Ishikawa (cell line): ENCODE measurements at regions not wholly inside any gene's neighbourhood (a gene's known extent, or its start where the extent isn't known, plus 50 kb on each side); places are given as distances from the start of the nearest gene placed in this dataset.

Source experiments
- CEBPB ChIP-seq: IDR thresholded peaks from 2 replicates; pipeline ENCODE4 v1.6.1; 2012
- CREB1 ChIP-seq: IDR thresholded peaks from 2 replicates; pipeline ENCODE4 v1.6.1; 2012; ENCODE audit warnings: low read depth
- EGR1 ChIP-seq: IDR thresholded peaks from 2 replicates; pipeline ENCODE4 v1.6.1; 2012
- EP300 ChIP-seq: IDR thresholded peaks from 2 replicates; pipeline ENCODE4 v1.6.1; 2012; ENCODE audit warnings: borderline replicate concordance
- FOXM1 ChIP-seq: IDR thresholded peaks from 2 replicates; pipeline ENCODE4 v1.6.1; 2012; ENCODE audit warnings: low read depth, borderline replicate concordance
- MAX ChIP-seq: IDR thresholded peaks from 2 replicates; pipeline ENCODE4 v1.6.1; 2012
- NFIC ChIP-seq: IDR thresholded peaks from 2 replicates; pipeline ENCODE4 v1.6.1; 2012
- RAD21 ChIP-seq: IDR thresholded peaks from 2 replicates; pipeline ENCODE4 v1.6.1; 2012; ENCODE audit warnings: low read depth
- REST ChIP-seq: IDR thresholded peaks from 2 replicates; pipeline ENCODE4 v1.6.1; 2012; ENCODE audit warnings: low read depth, mild to moderate bottlenecking
- TAF1 ChIP-seq: IDR thresholded peaks from 2 replicates; pipeline ENCODE4 v1.6.1; 2012; ENCODE audit warnings: low read depth, mild to moderate bottlenecking
- TCF12 ChIP-seq: IDR thresholded peaks from 2 replicates; pipeline ENCODE4 v1.6.1; 2012; ENCODE audit warnings: low read depth
- TEAD4 ChIP-seq: IDR thresholded peaks from 2 replicates; pipeline ENCODE4 v1.6.1; 2012
- YY1 ChIP-seq: IDR thresholded peaks from 2 replicates; pipeline ENCODE4 v1.6.1; 2012; ENCODE audit warnings: low read depth
- ZBTB7A ChIP-seq: IDR thresholded peaks from 2 replicates; pipeline ENCODE4 v1.6.1; 2012; ENCODE audit warnings: low read depth
- TF ChIP-seq, protein P1 (sequence below): IDR thresholded peaks from 2 replicates; pipeline ENCODE4 v1.6.1; 2012

GRCh38 chr4:184313702-184314659 lies 96.3 kb upstream of the ENPP6 start:
- TF ChIP-seq MAX = no peak
- TF ChIP-seq CREB1 = no peak
- TF ChIP-seq RAD21 = no peak
- TF ChIP-seq EP300 = no peak
- no peak for TF ChIP-seq TAF1
- no peak for TF ChIP-seq ZBTB7A
- TF ChIP-seq TEAD4 = no peak
- no peak for TF ChIP-seq REST
- TF ChIP-seq CEBPB = no peak
- TF ChIP-seq EGR1 = no peak
- TF ChIP-seq YY1 = no peak
- TF ChIP-seq, protein P1, sequence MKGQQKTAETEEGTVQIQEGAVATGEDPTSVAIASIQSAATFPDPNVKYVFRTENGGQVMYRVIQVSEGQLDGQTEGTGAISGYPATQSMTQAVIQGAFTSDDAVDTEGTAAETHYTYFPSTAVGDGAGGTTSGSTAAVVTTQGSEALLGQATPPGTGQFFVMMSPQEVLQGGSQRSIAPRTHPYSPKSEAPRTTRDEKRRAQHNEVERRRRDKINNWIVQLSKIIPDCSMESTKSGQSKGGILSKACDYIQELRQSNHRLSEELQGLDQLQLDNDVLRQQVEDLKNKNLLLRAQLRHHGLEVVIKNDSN = no peak
- no peak for TF ChIP-seq TCF12
- TF ChIP-seq FOXM1 = no peak
- no peak for TF ChIP-seq NFIC

DNA sequence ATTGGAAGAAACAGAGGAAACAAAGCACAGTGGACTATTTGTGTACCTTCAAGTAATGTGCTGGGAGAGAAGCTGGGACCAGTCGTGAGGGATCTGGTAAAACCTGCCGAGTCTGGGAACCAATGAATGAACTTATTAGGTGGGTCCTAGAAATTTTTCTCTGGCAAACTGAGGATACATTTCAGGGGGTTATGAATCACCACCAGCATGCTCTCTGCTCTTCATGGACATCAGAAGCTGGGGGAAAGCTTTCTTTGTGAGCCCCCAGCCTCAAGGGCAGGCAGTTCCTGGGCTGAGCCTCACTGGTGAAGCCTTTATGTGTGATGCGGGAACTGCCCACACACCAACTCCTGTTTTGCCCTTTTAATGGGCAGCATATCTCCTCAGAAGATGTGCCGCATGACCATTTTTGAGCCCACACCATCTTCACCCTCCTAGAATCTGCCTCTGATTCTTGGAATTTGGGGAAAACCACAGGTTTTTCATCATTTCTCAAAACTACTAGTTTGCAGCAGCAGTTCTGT lies 95.4 kb upstream of the ENPP6 start:
- TF ChIP-seq REST (no peak), TAF1 (no peak), RAD21 (no peak), CEBPB (no peak), YY1 (no peak), MAX (no peak), EGR1 (no peak)

GRCh38 chr4:184312126-184312525 lies 94.5 kb upstream of the ENPP6 start:
- TF ChIP-seq TEAD4 (no peak), TAF1 (no peak), ZBTB7A (no peak), CREB1 (no peak), TCF12 (no peak), RAD21 (no peak), MAX (no peak), YY1 (no peak), CEBPB (no peak), FOXM1 (no peak), EGR1 (no peak), REST (no peak), NFIC (no peak), EP300 (no peak)
- TF ChIP-seq, protein P1 = no peak
